NCI-H526 (cell line): ENCODE measurements at regions not wholly inside any gene's neighbourhood (a gene's known extent, or its start where the extent isn't known, plus 50 kb on each side); places are given as distances from the start of the nearest gene placed in this dataset.
"Not testable (repeated sequence)": the region's sequence is repeated elsewhere in the genome, so short reads cannot be mapped to it uniquely, and the experiment has no call there.

Source experiments
- DNase-seq, 2 experiments: peaks; one replicate each; lab custom pipeline; 2025; lab: John Stamatoyannopoulos, UW

GRCh38 chr3:89533275-89533674 is 425.9 kb downstream of the EPHA3 start:
- no peak for DNase-seq

GRCh38 chr3:89554587-89554986 is 447.2 kb downstream of the EPHA3 start:
- DNase-seq: not testable (repeated sequence)

DNA sequence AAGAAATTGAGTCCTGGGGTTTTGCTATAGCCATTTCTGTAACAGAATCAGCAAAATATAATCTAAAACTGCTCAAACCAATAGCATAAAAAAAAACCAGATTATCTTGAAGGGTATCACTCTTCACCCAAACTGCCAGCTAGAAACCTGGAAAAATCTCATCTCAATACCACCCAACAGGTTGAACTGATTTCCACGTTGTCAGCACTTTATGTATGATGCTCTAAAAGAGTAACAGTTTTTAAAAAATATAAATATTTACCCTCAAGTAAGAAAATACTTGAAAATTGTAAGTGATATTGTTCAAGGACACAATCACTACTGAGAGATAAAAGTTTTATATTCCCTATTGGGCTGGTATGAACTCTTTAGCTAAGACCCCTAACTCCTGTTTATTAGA is 451.3 kb downstream of the EPHA3 start:
- no peak for DNase-seq

DNA sequence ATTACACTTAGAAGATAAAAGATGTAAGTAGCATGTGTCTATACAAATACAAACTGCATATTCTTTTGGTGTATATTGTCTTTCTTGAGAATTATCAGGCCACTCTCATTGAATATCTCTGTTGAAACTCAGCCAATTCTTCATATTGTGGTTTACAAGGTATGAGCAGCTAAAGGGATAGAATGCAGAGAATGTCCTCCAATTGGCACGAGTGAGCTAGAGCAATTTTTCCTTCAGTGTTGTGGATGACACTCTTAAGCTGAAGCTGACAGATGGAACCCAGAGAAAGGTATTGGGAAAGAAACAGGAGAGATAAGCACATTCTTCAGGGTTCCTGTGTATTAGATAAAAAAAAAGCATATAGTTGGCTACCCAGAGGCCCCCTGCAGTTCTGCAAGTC is 453.1 kb downstream of the EPHA3 start:
- DNase-seq: no peak

GRCh38 chr3:89562373-89562772 is 455.0 kb downstream of the EPHA3 start:
- no peak for DNase-seq

DNA sequence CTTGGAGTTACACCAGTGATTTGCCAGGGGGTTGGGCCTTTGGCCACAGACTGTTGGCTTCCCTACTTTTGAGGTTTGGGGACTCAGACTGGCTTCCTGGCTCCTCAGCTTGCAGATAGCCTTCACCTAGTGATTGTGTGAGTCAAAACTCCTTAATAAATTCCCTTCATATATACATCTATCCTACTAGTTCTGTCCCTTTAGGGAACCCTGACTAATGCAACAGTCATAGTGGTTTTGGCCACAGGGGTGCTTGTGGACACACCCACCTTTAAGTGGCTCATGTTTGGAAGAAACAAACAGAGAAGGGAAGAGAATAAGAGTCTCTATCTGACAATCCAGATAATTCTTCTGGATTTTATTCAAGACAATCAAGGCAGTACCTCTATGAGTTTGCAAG is 457.7 kb downstream of the EPHA3 start:
- DNase-seq: no peak

DNA sequence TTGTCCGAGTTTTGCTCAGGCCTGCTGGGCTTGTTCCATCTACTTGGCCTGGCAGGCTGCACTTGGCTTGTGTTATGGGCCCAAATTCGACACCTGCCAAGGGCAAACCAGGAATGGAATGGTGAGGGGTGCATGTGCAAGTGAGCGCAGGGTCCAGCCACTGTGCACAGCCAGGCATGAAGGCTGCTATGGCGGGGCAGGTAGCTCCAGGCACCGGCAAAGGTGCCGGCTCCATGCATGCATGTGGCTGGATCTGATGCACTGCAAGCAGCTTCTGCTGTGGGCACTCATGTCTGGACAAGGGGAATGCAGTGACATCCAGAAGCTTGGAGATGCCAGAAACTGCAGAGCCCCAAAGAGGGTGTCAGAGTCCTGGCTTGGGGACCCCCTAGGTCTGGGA is 463.0 kb downstream of the EPHA3 start:
- DNase-seq: no peak

- DNase-seq: no peak
These were observed 463.9 kb downstream of the EPHA3 start for GRCh38 chr3:89571298-89571697.

GRCh38 chr3:89571707-89572106 is 464.3 kb downstream of the EPHA3 start:
- DNase-seq: no peak

GRCh38 chr3:89572261-89572660 is 464.8 kb downstream of the EPHA3 start:
- DNase-seq: no peak

GRCh38 chr3:89576417-89576816 is 469.0 kb downstream of the EPHA3 start:
- no peak for DNase-seq

DNA sequence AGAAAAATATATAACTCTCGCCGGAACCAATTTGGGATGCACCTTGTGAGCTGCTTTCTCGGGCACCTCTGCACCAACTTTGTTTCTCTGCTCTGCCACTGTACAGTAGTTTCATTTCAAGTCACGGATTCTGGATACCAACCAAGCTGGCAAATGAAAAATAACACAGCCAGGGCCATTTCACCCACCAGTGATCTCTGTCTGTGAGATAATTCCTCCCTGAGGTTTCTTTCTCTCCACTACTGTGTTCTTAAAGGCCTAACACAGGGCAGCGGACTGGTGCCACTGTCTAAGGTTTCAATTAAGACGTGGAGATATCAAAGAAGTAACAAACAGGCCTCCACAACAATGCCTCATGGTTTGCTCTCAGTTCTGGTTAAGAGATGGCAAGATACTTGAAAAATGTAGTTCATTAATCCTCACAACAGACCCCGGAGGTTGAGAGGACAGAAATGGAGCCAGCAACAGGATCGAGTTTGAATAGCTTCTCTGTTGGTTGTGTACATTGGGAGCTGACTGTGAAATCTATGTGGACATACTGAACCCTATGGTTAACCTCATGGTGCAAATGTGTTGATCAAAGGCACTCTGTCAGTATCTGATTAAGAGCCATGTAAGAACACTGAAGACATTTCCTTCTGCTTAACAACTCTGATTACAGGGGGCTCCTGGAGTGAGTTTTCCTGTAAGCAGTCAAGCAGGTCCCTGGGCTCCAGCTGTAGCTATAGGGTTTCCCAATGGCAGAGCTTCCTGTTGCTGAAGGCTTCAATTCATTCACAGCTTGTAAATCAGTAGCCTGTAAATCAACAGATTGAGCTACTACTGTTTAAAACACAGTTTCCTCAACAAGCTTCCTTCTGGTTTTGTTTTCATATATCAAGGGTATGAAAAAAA is 470.5 kb downstream of the EPHA3 start:
- no peak for DNase-seq

GRCh38 chr3:89580859-89581258 is 473.4 kb downstream of the EPHA3 start:
- DNase-seq: no peak

DNA sequence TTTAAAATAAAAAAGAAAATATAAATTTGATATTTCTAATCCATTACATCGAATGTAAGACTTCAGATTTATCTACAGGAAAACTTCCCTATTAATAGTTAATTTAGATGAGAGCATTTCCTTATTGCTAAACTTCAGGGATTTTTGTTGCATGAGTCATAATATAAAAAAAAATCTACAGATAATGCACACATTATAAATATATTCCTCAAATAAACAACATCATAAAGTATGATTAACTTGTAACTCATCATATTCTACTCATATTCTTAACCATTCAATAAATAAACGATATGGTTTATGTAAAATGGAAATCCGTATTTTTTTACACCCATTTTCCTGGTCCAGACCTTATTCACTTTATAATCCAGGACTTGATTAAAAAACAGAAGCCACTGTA is 477.0 kb downstream of the EPHA3 start:
- no peak for DNase-seq

DNA sequence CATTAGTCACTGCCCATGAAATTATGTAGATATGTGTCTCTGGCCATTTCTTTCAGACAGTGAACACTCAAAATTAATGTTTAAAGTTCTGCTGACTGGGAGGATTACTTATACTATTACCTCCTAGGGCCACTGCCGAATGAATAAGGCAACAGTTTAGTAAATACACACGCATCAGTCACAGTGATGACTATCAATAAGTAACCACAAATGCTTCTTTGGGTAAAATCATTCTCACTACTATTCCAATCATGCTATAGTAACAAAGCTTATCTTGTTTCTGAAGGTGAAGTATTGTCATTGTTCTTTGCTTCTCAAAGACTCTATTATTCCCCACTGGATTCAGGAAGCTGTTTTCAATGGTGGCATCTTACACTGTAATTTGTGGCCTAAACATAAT is 478.8 kb downstream of the EPHA3 start:
- no peak for DNase-seq

DNA sequence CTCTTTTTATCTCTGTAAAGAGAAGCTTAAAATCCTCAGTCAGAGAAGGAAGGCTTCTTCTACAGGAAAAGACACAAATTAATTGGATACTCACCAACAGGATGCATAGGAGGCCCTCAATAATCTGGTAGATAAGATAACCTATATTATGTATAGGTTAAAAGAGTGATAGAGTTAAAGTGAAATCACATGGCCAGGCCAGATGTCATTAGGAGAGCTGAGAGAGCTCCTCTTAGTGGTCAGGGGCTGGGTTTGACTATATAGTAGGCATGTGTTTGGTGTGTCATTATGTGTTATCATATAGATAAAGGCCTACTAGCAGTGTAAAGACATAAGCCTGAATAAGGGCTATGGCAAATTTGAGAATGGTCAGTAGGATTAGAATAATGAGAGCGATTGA is 479.3 kb downstream of the EPHA3 start:
- no peak for DNase-seq

DNA sequence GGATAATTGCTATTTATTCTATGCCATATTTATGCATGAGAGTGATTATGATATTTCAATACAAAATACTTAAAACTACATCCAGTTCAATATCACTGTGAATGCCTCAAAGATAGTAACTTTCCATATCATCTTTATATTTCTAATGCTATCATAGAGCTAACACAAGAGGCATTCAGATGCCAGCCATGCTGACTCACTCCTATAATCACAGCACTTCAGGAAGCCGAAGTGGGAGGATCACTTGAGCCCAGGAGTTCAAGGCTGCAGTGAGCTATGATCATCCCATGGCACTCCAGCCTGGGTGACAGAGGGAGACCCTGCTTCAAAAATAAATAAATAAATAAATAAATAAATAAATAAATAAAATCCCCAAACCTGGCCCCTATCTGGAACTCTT is 498.7 kb downstream of the EPHA3 start:
- no peak for DNase-seq

GRCh38 chr3:89612027-89612426 is 504.6 kb downstream of the EPHA3 start:
- DNase-seq: no peak

DNA sequence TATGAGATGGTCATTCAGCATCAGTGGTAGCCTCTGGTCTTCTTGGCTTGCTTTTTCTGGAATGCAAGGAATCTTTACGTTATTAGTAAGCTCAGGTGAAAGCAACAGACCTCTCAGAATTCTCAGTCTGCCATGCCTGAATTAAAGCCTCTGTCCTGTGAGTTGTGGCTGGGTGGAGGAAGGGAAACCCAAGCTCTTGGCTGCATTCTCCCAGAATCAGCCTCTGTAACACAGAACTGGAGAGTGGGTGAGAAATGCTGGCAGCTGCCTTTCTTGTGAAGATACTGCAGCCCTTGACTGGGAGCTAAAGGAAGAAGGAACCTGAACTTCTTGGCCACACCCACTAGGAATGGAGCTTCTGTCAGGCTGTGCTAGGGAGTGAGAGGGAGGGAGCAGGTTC is 505.8 kb downstream of the EPHA3 start:
- no peak for DNase-seq

DNA sequence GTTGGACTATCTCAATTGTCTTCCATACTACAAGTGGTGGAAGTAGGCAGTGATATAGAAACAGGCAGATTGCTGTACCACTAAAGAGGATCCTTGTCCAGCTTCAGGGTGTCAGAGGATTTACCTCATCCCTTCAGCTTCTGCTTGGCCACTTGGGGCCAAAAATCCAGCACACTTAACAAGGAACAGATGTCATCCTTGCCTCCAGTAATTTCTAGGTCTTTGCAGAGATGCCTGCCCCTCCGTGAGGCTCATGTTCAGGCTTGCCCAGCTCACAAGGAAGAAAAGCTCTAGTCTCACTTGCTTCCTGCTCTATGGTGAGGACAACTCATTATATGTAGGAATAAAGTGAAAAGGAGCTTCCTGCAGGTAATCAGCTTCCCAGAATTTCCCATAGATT is 510.3 kb downstream of the EPHA3 start:
- DNase-seq: no peak

- no peak for DNase-seq
These were observed 511.8 kb downstream of the EPHA3 start for GRCh38 chr3:89619263-89619662.

DNA sequence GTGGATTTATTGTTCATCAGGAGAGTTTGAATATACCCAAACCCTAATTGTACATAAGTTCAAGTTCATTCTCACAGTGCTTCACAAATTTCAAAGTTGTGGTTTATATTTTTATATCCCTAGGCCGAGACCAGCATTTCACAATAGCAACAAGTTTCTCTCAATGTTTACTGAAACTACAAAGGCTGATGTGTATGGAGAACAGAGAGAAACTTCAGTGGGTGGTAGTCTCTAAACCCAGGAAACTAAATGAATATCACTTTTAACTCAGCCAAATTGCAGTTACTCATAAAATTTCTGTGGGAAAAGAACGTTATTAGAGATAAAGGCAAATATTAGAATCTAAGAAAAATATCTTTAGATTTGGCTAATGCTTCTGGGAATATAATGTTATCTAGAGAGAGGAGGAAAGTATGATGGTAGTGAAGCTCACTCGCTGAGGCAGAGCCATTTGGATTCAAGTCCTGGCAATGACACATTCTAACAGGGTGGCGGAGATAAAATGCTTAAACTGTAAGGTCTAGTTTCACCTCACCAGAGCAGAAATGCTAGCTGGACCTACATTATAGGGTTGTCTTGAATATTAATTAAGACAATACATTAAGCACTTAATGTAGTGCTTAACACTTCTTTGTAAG is 514.8 kb downstream of the EPHA3 start:
- no peak for DNase-seq

GRCh38 chr3:89624494-89624893 is 517.1 kb downstream of the EPHA3 start:
- no peak for DNase-seq

DNA sequence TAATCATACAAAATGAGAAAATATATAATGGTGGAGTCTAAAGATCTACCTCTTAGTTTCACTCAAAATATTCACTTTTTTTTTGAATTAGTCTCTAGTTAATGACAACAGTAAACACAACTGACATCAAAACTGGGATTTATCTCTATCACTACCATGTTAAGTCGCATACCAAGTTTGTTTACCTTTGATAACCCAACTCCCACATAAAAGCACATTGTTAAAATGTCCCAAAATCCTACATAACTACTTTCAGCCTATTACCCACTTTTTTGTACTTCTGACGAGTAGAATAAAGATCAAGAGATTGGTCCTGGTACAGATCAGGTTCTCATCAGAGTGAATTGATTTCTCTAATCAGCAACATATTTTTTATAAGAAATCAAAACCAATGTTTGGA is 518.5 kb downstream of the EPHA3 start:
- DNase-seq: no peak
